SH-SY5Y (cell line): ENCODE measurements at regions not wholly inside any gene's neighbourhood (a gene's known extent, or its start where the extent isn't known, plus 50 kb on each side); places are given as distances from the start of the nearest gene placed in this dataset.

Experiments used
- GATA2 ChIP-seq: IDR thresholded peaks from 2 replicates; pipeline ENCODE4 v1.6.1; 2011; ENCODE audit warnings: mild to moderate bottlenecking, low read depth, low read length
- GATA3 ChIP-seq: IDR thresholded peaks from 2 replicates; pipeline ENCODE4 v1.6.1; 2011; ENCODE audit warnings: low read depth, mild to moderate bottlenecking, low read length, moderate library complexity

GRCh38 chr11:70705930-70706329 lies 307.6 kb downstream of the CTTN start:
- TF ChIP-seq GATA3 (no peak), GATA2 (no peak)
